ENCODE measurements at regions not wholly inside any gene's neighbourhood (a gene's known extent, or its start where the extent isn't known, plus 50 kb on each side); places are given as distances from the start of the nearest gene placed in this dataset.

- DNase-seq, result no peak
Observed at GRCh38 chr4:123575291-123575690, 178.7 kb downstream of the SPRY1 start.

GRCh38 chr4:123577225-123577906 is 180.8 kb downstream of the SPRY1 start:
- no peak for DNase-seq

GRCh38 chr4:123578276-123579029 is 181.9 kb downstream of the SPRY1 start:
- DNase-seq, result no peak

GRCh38 chr4:123579961-123580360 is 183.4 kb downstream of the SPRY1 start:
- no peak for DNase-seq

GRCh38 chr4:123580981-123581664 is 184.5 kb downstream of the SPRY1 start:
- no peak for DNase-seq

GRCh38 chr4:123581802-123582201 is 185.2 kb downstream of the SPRY1 start:
- no peak for DNase-seq

- no peak for DNase-seq
Observed at GRCh38 chr4:123583043-123583442, 186.4 kb downstream of the SPRY1 start.

GRCh38 chr4:123585111-123585510 is 188.5 kb downstream of the SPRY1 start:
- DNase-seq, result no peak

GRCh38 chr4:123587983-123588494 is 191.4 kb downstream of the SPRY1 start:
- peak; percentile 46 for DNase-seq

GRCh38 chr4:123588631-123589241 is 192.1 kb downstream of the SPRY1 start:
- DNase-seq, result no peak

- no peak for DNase-seq
Observed at GRCh38 chr4:123589301-123589700, 192.7 kb downstream of the SPRY1 start.

- DNase-seq, result no peak
Observed at GRCh38 chr4:123591875-123592274, 195.3 kb downstream of the SPRY1 start.

- DNase-seq, result no peak
Observed at GRCh38 chr4:123593655-123594054, 197.1 kb downstream of the SPRY1 start.

GRCh38 chr4:123596805-123597204 is 200.2 kb downstream of the SPRY1 start:
- DNase-seq, result no peak

GRCh38 chr4:123597586-123597985 is 201.0 kb downstream of the SPRY1 start:
- no peak for DNase-seq

GRCh38 chr4:123598331-123598730 is 201.7 kb downstream of the SPRY1 start:
- DNase-seq, result no peak

GRCh38 chr4:123599061-123599919 is 202.7 kb downstream of the SPRY1 start:
- no peak for DNase-seq

GRCh38 chr4:123599920-123600810 is 203.6 kb downstream of the SPRY1 start:
- DNase-seq, result peak; percentile 63

GRCh38 chr4:123600987-123601904 is 204.7 kb downstream of the SPRY1 start:
- no peak for DNase-seq

GRCh38 chr4:123602007-123602406 is 205.4 kb downstream of the SPRY1 start:
- no peak for DNase-seq

All from right forelimb (tissue), 1 donor.